ENCODE measurements at regions not wholly inside any gene's neighbourhood (a gene's known extent, or its start where the extent isn't known, plus 50 kb on each side); places are given as distances from the start of the nearest gene placed in this dataset.
A peak's percentile ranks its signal among the peaks of the same experiment; 100 is the strongest.

- peak; percentile 33 for DNase-seq
Measured at GRCh38 chr22:44402196-44403111, 89.7 kb upstream of the SHISAL1 start.

GRCh38 chr22:44401783-44402110 lies 89.0 kb upstream of the SHISAL1 start:
- DNase-seq, result peak; percentile 39

GRCh38 chr22:44400763-44401060 lies 88.0 kb upstream of the SHISAL1 start:
- peak; percentile 21 for DNase-seq

GRCh38 chr22:44399906-44400762 lies 87.4 kb upstream of the SHISAL1 start:
- DNase-seq, result peak; percentile 12

- DNase-seq, result peak; percentile 44
Measured at GRCh38 chr22:44398856-44399837, 86.4 kb upstream of the SHISAL1 start.

- peak; percentile 30 for DNase-seq
Measured at GRCh38 chr22:44396727-44397722, 84.3 kb upstream of the SHISAL1 start.

- DNase-seq, result peak; percentile 13
Measured at GRCh38 chr22:44396021-44396726, 83.4 kb upstream of the SHISAL1 start.

GRCh38 chr22:44395118-44396005 lies 82.6 kb upstream of the SHISAL1 start:
- peak; percentile 39 for DNase-seq

GRCh38 chr22:44394246-44395117 lies 81.7 kb upstream of the SHISAL1 start:
- peak; percentile 40 for DNase-seq

- peak; percentile 16 for DNase-seq
Measured at GRCh38 chr22:44393066-44393465, 80.3 kb upstream of the SHISAL1 start.

- no peak for DNase-seq
Measured at GRCh38 chr22:44392446-44392921, 79.7 kb upstream of the SHISAL1 start.

- peak; percentile 35 for DNase-seq
Measured at GRCh38 chr22:44391481-44392445, 79.0 kb upstream of the SHISAL1 start.

GRCh38 chr22:44391015-44391414 lies 78.3 kb upstream of the SHISAL1 start:
- peak; percentile 34 for DNase-seq

- peak; percentile 42 for DNase-seq
Measured at GRCh38 chr22:44390613-44390970, 77.8 kb upstream of the SHISAL1 start.

GRCh38 chr22:44389926-44390612 lies 77.3 kb upstream of the SHISAL1 start:
- DNase-seq, result peak; percentile 32

GRCh38 chr22:44389181-44389580 lies 76.4 kb upstream of the SHISAL1 start:
- DNase-seq, result peak; percentile 18

- DNase-seq, result no peak
Measured at GRCh38 chr22:44387486-44387885, 74.7 kb upstream of the SHISAL1 start.
